BE2C (cell line): ENCODE measurements at regions not wholly inside any gene's neighbourhood (a gene's known extent, or its start where the extent isn't known, plus 50 kb on each side); places are given as distances from the start of the nearest gene placed in this dataset.

Experiments
- DNase-seq: peaks from one replicate; pipeline ENCODE4 v3.0.0-alpha.2; 2020
- H3K27me3 ChIP-seq: fragments of 250-450 bp; sonication (Bioruptor Pico); 2 replicates; pipeline ENCODE4 v1.5.1; 2020; ENCODE audit warnings: mild to moderate bottlenecking
- H3K36me3 ChIP-seq: fragments of 250-450 bp; sonication (Bioruptor Pico); 2 replicates; pipeline ENCODE4 v1.5.1; 2020; ENCODE audit warnings: mild to moderate bottlenecking
- H3K4me1 ChIP-seq: fragments of 250-450 bp; sonication (Bioruptor Pico); 2 replicates; pipeline ENCODE4 v1.5.1; 2020
- H3K4me3 ChIP-seq: 2 replicates; pipeline ENCODE4 v1.5.1; 2011; ENCODE audit warnings: low read depth, low read length
- H3K9me3 ChIP-seq: fragments of 250-450 bp; sonication (Bioruptor Pico); 2 replicates; pipeline ENCODE4 v1.5.1; 2020
- CTCF ChIP-seq: IDR thresholded peaks from 2 replicates; pipeline ENCODE4 v1.5.1; 2012; ENCODE audit warnings: mild to moderate bottlenecking, low read depth, low read length

GRCh38 chr22:27445881-27446280 lies 355.7 kb downstream of the MN1 start:
- Histone ChIP-seq H3K4me1 (no peaks in the 10 kb centered on the region), H3K27me3 (no peaks in the 10 kb centered on the region), H3K4me3 (no peak overlapping the region), H3K9me3 (no peaks in the 10 kb centered on the region), H3K36me3 (no peaks in the 10 kb centered on the region)
- no peak for TF ChIP-seq CTCF
- DNase-seq = no peak

GRCh38 chr22:27447289-27447688 lies 354.3 kb downstream of the MN1 start:
- no peaks in the 10 kb centered on the region for H3K36me3 ChIP-seq
- H3K4me3 ChIP-seq = no peak overlapping the region
- H3K9me3 ChIP-seq = no peaks in the 10 kb centered on the region
- H3K4me1 ChIP-seq = no peaks in the 10 kb centered on the region
- H3K27me3 ChIP-seq = no peaks in the 10 kb centered on the region
- no peak for TF ChIP-seq CTCF
- DNase-seq = no peak

GRCh38 chr22:27450448-27450847 lies 351.1 kb downstream of the MN1 start:
- DNase-seq = no peak
- Histone ChIP-seq H3K27me3 (no peaks in the 10 kb centered on the region), H3K4me3 (no peak overlapping the region), H3K4me1 (no peaks in the 10 kb centered on the region), H3K9me3 (no peaks in the 10 kb centered on the region; the same call in 1 of the 2 replicates), H3K36me3 (no peaks in the 10 kb centered on the region)
- no peak for TF ChIP-seq CTCF

- Histone ChIP-seq H3K9me3 (no peaks in the 10 kb centered on the region; the same call in 1 of the 2 replicates), H3K27me3 (no peaks in the 10 kb centered on the region), H3K4me3 (no peak overlapping the region), H3K36me3 (no peaks in the 10 kb centered on the region), H3K4me1 (no peaks in the 10 kb centered on the region)
- DNase-seq = no peak
- no peak for TF ChIP-seq CTCF
These were observed 349.3 kb downstream of the MN1 start for GRCh38 chr22:27452245-27452644.

GRCh38 chr22:27452922-27453321 lies 348.6 kb downstream of the MN1 start:
- no peak for TF ChIP-seq CTCF
- no peaks in the 10 kb centered on the region for H3K27me3 ChIP-seq
- no peaks in the 10 kb centered on the region for H3K36me3 ChIP-seq
- no peaks in the 10 kb centered on the region; the same call in 1 of the 2 replicates for H3K9me3 ChIP-seq
- no peak for DNase-seq
- no peak overlapping the region for H3K4me3 ChIP-seq
- no peaks in the 10 kb centered on the region for H3K4me1 ChIP-seq

GRCh38 chr22:27453725-27454124 lies 347.8 kb downstream of the MN1 start:
- Histone ChIP-seq H3K36me3 (no peaks in the 10 kb centered on the region), H3K4me1 (no peaks in the 10 kb centered on the region), H3K4me3 (no peak overlapping the region), H3K27me3 (no peaks in the 10 kb centered on the region), H3K9me3 (no peaks in the 10 kb centered on the region; the same call in 1 of the 2 replicates)
- no peak for DNase-seq
- no peak for TF ChIP-seq CTCF
